Chondrocyte (in vitro differentiated cells): ENCODE measurements at regions not wholly inside any gene's neighbourhood (a gene's known extent, or its start where the extent isn't known, plus 50 kb on each side); places are given as distances from the start of the nearest gene placed in this dataset.

Experiments used
- DNase-seq: peaks from one replicate; pipeline ENCODE4 v3.0.0; 2021; ENCODE audit warnings: mixed read lengths, low spot score
- H3K27ac Mint-ChIP-seq: one replicate; pipeline ENCODE4 v1.8.0; 2021; ENCODE audit warnings: mild to moderate bottlenecking, moderate library complexity, mixed read lengths; ENCODE audit not compliant: unreplicated experiment
- H3K27me3 Mint-ChIP-seq: 2 replicates; pipeline ENCODE4 v1.8.0; 2021; ENCODE audit warnings: low read depth, mixed read lengths
- H3K36me3 Mint-ChIP-seq: 2 replicates; pipeline ENCODE4 v1.8.0; 2021; ENCODE audit warnings: low read depth, mixed read lengths
- H3K4me1 Mint-ChIP-seq: 2 replicates; pipeline ENCODE4 v1.8.0; 2021; ENCODE audit warnings: low read depth, mild to moderate bottlenecking, mixed read lengths
- H3K4me3 Mint-ChIP-seq: one replicate; pipeline ENCODE4 v1.8.0; 2021; ENCODE audit warnings: mild to moderate bottlenecking, moderate library complexity, mixed read lengths; ENCODE audit not compliant: unreplicated experiment
- H3K9me3 Mint-ChIP-seq: 2 replicates; pipeline ENCODE4 v1.8.0; 2021; ENCODE audit warnings: low read depth, mixed read lengths
- CTCF ChIP-seq: fragments of 200-600 bp; sonication (generic); IDR thresholded peaks from 2 replicates; pipeline ENCODE4 v1.5.0; 2021; ENCODE audit warnings: antibody characterized with exemption, mild to moderate bottlenecking, moderate library complexity

DNA sequence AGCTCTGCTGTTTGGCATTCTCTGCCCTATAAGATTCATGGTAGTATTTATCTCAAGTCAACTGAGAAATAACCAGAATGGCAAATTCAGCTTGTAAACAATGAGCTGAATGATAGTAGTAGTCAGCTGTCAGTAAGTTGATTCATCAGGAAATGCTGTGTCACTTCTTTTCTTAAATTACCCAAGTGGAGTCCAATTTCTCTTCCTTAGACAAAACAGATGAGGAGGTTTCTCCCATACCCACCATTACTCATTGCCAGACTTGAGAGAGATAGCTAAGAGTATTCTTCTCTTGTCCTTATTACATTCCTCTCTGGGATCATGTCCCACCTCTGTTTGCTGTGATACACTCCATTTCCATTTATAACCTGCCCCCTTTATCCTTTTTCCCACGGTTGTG lies 159.8 kb upstream of the STEAP1 start:
- Mint-ChIP-seq H3K9me3 (peaks cover 2% of the 10 kb centered on the region), H3K4me1 (no peaks in the 10 kb centered on the region)

GRCh38 chr7:89998554-89998953 lies 155.7 kb upstream of the STEAP1 start:
- no peak for TF ChIP-seq CTCF
- H3K9me3 Mint-ChIP-seq = peaks cover 2% of the 10 kb centered on the region
- H3K27ac Mint-ChIP-seq = no peak overlapping the region
- no peaks in the 10 kb centered on the region for H3K36me3 Mint-ChIP-seq
- H3K4me1 Mint-ChIP-seq = no peaks in the 10 kb centered on the region
- DNase-seq = no peak
- H3K4me3 Mint-ChIP-seq = no peak overlapping the region
- no peaks in the 10 kb centered on the region for H3K27me3 Mint-ChIP-seq

More for the DNA sequence above, 159.8 kb upstream of the STEAP1 start:
- Mint-ChIP-seq H3K4me3 (no peak overlapping the region), H3K36me3 (no peaks in the 10 kb centered on the region), H3K27ac (no peak overlapping the region), H3K27me3 (no peaks in the 10 kb centered on the region)
- DNase-seq = no peak
- no peak for TF ChIP-seq CTCF

- no peak overlapping the region for H3K27ac Mint-ChIP-seq
- H3K4me1 Mint-ChIP-seq = no peaks in the 10 kb centered on the region
- no peaks in the 10 kb centered on the region for H3K9me3 Mint-ChIP-seq
- H3K36me3 Mint-ChIP-seq = no peaks in the 10 kb centered on the region
- no peak for TF ChIP-seq CTCF
- no peak for DNase-seq
- no peak overlapping the region for H3K4me3 Mint-ChIP-seq
- H3K27me3 Mint-ChIP-seq = peaks cover 5% of the 10 kb centered on the region
These were observed 148.4 kb upstream of the STEAP1 start for GRCh38 chr7:90005836-90006235.

DNA sequence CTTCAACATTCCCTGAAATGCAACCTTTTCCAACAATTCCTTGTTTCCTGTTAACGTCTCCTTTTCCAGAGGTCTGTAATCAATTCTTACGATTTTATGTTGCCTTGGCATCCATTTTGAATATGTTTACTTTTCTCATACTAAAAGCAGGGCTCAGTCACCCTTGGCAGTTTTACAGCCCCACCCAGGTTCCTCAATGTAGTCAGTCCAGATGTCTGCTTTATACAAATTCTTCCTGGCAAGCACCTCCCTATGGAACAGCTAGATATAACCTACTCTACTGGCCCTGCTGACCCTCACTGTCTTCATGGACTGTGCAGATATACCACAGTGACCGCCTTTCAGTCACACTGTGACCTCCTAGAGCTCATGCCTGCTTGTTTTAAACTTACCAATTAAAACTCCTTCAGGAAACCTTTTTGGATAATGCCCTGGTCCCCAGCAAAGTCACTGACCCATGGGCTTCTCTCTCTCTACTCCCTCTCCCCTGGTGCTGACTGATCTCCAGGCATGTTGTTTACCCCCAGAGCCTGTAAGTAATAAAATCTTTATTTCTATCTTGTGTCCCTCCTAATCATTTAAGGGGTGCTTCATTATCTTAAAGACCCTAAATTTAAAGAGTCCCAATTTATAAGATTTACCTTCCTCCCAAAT lies 147.1 kb upstream of the STEAP1 start:
- no peaks in the 10 kb centered on the region for H3K36me3 Mint-ChIP-seq
- peaks cover 5% of the 10 kb centered on the region for H3K27me3 Mint-ChIP-seq
- TF ChIP-seq CTCF = no peak
- DNase-seq = no peak
- H3K27ac Mint-ChIP-seq = no peak overlapping the region
- no peaks in the 10 kb centered on the region for H3K9me3 Mint-ChIP-seq
- H3K4me3 Mint-ChIP-seq = no peak overlapping the region
- no peaks in the 10 kb centered on the region for H3K4me1 Mint-ChIP-seq

- no peaks in the 10 kb centered on the region for H3K36me3 Mint-ChIP-seq
- no peaks in the 10 kb centered on the region for H3K9me3 Mint-ChIP-seq
- H3K4me3 Mint-ChIP-seq = no peak overlapping the region
- peaks cover 5% of the 10 kb centered on the region for H3K27me3 Mint-ChIP-seq
- H3K27ac Mint-ChIP-seq = no peak overlapping the region
- H3K4me1 Mint-ChIP-seq = no peaks in the 10 kb centered on the region
- no peak for DNase-seq
- no peak for TF ChIP-seq CTCF
These were observed 146.4 kb upstream of the STEAP1 start for GRCh38 chr7:90007831-90008230.
